ENCODE measurements at regions not wholly inside any gene's neighbourhood (a gene's known extent, or its start where the extent isn't known, plus 50 kb on each side); places are given as distances from the start of the nearest gene placed in this dataset.
"Not testable (repeated sequence)": the region's sequence is repeated elsewhere in the genome, so short reads cannot be mapped to it uniquely, and the experiment has no call there.

DNA sequence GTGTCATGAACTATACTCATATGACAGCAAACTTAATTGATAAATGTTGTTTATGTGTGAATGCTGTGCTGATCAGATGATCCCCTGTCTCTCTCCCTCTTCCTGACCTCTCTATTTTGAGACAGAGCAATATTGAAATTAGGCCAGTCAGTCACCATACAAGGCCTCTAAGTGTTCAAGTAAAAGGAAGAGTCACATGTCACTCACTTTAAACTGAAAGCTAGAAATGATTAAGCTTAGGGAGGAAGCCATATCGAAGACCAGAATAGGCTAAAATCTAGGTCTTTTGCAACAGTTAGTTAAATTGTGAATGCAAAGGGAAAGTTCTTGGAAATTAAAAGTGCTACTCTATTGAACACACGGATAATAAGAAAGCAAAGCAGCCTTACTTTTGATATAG, 498.6 kb downstream of the ZPLD1 start:
- DNase-seq = no peak

DNA sequence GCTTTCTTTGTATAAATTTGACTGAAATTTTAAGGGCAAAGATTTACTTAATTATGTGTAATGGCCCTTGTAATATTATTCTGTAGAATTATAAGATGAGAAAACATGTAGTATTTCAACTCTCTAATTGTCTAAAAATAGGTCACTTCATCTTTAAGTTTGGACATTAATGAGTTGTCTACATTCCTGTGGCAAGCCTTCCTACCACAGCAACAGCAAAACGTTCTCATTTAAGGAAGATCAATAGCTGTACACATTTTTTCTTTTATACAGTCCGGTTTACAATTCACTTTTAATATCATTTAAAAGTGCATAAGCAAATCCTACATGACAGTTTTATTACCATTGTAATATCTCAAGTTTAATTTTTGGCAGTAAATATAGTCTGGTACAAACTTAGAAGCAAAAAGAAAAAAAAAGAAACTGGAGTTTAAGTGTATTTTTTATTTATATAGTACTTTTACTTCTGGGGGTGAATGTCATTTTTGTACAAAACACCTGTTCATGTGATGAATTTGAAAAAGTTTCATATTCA, 501.8 kb downstream of the ZPLD1 start:
- no peak for DNase-seq

GRCh38 chr3:102941786-102942185, 507.0 kb downstream of the ZPLD1 start:
- DNase-seq = no peak

- DNase-seq = not testable (repeated sequence)
Observed at GRCh38 chr3:102946445-102946844, 511.6 kb downstream of the ZPLD1 start.

DNA sequence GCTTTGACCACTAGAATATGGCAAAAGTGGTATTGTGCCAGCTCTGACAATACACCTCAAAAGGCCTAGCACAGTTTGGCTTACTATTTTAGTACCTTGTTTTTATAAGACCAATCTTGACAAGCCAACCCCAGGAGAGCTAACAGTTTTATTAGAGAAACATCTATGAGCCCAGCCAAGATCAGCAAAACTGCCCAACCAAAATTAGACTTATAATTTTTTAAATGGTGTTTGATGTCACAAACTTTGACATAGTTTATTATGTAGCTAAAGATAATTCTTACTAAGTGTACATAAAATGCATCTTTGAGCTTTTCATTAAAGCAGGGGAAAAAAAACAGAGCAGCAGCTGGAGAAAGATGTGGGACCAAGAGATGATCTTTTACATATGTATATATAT, 537.5 kb downstream of the ZPLD1 start:
- no peak for DNase-seq

- no peak for DNase-seq
Observed at GRCh38 chr3:102974333-102974732, 539.5 kb downstream of the ZPLD1 start.

DNA sequence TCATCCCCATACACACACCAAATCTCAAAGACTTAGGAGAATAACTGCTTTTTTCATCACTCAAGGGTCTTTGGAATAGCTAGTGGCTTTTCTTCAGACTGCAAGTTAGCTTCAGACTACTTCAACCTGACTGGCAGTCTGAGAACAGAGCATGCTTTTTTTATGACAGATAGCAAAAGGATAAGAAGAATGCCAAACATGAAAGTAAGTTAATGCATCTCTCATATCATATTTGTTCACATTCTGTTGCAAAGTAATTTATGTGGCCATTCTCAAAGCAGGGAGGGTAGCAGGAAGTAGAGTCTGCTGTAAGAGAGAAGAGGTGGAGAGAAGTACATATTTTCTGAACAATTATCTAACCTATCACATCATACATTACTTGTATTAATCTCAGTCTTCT, 544.4 kb downstream of the ZPLD1 start:
- DNase-seq = no peak

- DNase-seq = no peak
Observed at GRCh38 chr3:102979682-102980354, 545.0 kb downstream of the ZPLD1 start.

- DNase-seq = no peak
Observed at GRCh38 chr3:102980355-102980696, 545.5 kb downstream of the ZPLD1 start.

DNA sequence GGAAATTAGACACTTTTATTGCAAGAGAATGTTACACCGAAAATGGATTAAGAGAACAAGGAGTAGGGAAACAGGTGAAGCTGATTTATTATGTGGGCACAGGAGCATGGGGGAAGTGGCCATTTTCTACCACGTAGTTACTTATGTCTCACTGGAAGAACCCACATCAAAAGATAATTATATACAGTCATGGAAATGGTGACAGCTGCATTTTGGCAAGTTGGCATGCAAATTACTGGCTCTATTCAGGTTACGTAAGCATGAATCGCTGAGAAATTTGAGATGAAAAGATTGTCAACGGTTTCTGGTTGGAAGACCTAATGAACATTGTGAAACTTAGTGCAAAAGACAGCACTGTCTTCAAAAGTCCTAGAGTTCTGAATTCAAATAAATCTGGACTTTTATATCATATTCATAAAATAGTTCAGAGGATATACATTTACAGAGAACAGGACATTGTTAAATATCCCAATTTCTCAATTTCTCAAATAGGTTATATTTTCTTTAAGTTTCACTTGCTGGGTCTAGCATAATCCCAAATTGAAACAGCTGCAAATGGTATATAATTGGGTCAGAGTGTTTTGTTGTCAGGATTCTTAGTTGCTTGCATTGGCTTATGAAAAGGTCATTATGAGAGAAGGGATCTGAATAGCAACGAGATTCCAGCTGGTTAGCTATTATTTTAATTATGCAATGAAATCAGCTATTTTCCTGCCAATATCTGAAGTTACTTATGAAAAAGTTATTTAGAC, 567.8 kb downstream of the ZPLD1 start:
- DNase-seq = no peak

DNA sequence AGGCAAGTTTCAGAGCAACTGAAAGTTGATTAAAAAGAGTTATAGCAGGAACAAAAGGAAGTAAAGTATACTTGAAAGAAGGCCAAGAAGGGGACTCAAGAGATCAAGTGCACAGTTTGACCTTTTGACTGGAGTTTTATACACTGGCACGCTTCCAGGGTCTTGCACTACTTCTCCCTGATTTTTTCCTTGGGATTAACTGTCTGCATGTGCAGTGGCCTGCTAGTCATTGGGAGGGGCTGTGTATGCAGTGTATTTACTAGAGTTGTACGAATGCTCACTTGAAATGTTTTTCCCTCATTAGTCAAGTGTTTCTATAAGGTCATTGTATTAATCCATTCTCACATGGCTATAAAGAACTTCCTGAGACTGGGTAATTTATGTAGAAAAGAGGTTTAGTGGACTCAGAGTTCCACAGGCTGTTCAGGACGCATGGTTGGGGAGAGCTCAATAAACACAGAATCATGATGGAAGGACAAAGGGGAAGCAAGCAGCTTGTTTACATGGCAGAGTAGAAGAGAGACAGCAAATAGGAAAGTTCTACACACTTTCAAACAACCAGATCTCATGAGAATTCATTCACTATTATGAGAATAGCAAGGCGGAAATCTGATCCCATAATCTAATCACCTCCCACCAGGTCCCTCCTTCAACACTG, 571.8 kb downstream of the ZPLD1 start:
- DNase-seq = no peak

GRCh38 chr3:103009609-103010008, 574.8 kb downstream of the ZPLD1 start:
- no peak for DNase-seq

GRCh38 chr3:103025880-103026279, 591.1 kb downstream of the ZPLD1 start:
- DNase-seq = no peak

- DNase-seq = no peak
Observed at GRCh38 chr3:103033841-103034240, 599.0 kb downstream of the ZPLD1 start.

DNA sequence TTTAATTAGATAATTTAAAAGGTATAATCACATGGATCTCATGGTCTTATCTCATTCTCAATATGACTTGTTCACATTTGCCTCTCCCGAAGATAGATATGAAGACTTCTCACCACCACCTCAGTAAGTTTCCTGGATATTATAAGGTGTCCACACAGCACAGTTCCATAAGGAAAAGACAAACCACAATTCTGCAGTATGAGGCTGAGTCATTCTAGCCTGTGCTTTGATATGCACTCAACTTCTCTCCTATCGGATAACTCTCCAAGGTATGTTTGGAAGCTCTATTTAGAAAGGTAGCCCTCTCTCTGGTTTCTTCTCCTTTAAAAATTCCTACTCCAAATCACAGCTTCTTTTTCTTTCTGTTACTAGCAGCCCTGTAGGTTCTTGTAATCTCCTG, 612.8 kb downstream of the ZPLD1 start:
- DNase-seq = no peak

DNA sequence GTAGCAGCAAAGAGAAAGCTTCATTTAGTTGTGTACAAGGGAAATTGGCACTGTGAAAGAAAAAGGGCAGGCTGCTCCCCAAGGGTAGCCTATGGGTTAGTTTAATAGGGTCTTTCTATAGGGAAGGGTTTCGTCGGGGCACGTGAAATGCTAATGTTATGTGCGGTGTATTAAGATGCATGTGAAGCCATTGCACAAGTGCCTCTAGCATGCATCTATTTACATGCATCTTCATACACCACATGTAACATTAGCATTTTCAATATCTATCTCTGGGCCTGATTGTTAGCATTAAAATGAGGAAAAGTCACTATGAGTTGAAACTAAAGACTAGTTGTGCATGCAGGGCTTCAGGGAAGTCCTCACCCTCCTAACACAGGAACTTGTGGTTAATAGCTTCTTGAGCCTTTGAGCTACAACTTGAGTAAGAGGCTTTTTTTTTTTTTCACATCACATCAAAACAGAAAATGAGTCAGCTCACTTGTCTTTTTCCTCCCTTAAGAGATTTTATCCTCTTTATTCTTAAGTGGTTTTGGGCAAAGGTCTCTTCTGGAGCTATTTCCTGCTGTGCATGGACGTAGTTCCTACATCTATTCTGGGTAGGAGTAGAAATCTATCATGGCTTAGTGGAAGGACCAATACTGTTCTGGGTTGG, 613.4 kb downstream of the ZPLD1 start:
- DNase-seq = no peak

- DNase-seq = no peak
Observed at GRCh38 chr3:103052236-103052830, 617.5 kb downstream of the ZPLD1 start.

GRCh38 chr3:103055021-103055520, 620.3 kb downstream of the ZPLD1 start:
- no peak for DNase-seq

GRCh38 chr3:103056542-103056941, 621.7 kb downstream of the ZPLD1 start:
- DNase-seq = no peak

DNA sequence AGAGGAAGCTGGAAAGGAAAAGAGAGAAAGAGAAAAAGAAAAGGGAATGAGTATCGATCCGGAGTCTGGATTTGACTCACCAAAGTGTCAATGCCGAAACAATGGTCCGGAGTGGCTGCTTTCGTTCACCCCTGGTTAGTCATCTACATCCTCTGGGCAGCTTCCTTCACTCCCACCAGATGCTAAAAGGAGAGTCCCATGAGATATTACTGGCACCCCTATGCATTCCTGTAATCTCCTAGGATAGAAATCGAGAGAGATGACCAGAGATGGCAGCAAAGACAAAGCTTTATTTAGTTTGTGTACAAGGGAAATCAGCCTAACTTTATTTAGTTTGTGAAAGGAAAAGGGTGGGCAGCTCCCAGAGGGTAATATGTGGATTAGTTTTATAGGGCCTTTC, 622.2 kb downstream of the ZPLD1 start:
- no peak for DNase-seq

- no peak for DNase-seq
Observed at GRCh38 chr3:103057487-103057886, 622.7 kb downstream of the ZPLD1 start.

DNA sequence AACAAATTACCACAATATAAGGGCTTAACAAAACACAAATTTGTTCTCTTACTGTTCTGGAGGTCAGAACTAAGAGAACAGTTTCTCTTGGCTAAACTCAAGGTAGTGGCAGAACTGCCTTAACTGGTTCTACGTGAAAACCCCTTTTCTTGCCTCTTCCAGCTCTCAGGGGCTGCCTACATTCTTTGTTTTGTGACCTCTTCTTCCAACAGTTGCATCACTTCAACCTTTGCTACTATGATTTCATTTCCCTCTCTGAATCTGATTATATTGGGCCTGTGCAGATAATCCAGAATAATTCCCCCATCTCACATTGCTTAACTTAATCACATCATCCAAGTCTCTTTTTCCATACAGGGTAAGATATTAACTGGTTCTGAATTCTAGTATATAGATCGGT, 624.6 kb downstream of the ZPLD1 start:
- no peak for DNase-seq

DNA sequence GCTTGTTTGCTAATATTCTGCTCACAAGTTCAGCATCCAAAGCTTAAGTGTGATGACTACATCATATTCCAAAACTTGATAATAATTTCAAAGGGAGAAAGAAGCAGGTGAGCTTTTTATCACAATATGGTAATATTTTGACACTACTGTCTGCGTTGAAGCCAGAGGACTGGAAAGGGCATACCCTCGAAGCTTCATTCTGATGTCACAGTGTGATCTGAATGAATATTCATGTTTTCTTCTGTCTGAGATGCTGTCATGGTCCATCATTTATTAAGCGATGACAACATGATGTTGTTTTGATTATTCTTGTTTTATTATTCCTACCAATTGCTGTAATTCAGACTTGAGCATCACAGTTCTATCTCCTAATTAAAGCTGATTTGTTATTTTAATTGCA, 625.4 kb downstream of the ZPLD1 start:
- DNase-seq = no peak
